Loucy (cell line): ENCODE measurements at regions not wholly inside any gene's neighbourhood (a gene's known extent, or its start where the extent isn't known, plus 50 kb on each side); places are given as distances from the start of the nearest gene placed in this dataset.

Experiments
- H2AFZ ChIP-seq: fragments of 200-600 bp; sonication (generic); 2 replicates; pipeline ENCODE4 v1.6.0; 2016; ENCODE audit warnings: antibody characterized with exemption, mild to moderate bottlenecking, low read length, moderate library complexity
- H3F3A ChIP-seq: fragments of 200-600 bp; 2 replicates; pipeline ENCODE4 v1.6.0; 2016; ENCODE audit warnings: antibody characterized with exemption, low read depth, mild to moderate bottlenecking
- H3K27me3 ChIP-seq: fragments of 200-600 bp; sonication (generic); 2 replicates; pipeline ENCODE4 v1.6.1; 2014; ENCODE audit warnings: low read length, mild to moderate bottlenecking; ENCODE audit not compliant: insufficient read depth, poor library complexity, severe bottlenecking
- H3K36me3 ChIP-seq: fragments of 200-600 bp; sonication (generic); 2 replicates; pipeline ENCODE4 v1.6.1; 2016; ENCODE audit warnings: low read length; ENCODE audit not compliant: insufficient read depth
- H3K4me1 ChIP-seq: fragments of 200-600 bp; sonication (generic); 2 replicates; pipeline ENCODE4 v1.5.1; 2014; ENCODE audit warnings: low read length, mild to moderate bottlenecking; ENCODE audit not compliant: insufficient read depth, poor library complexity, severe bottlenecking
- H3K4me2 ChIP-seq: fragments of 200-600 bp; sonication (generic); 2 replicates; pipeline ENCODE4 v1.6.0; 2014; ENCODE audit warnings: antibody characterized with exemption, low read length, low read depth, mild to moderate bottlenecking; ENCODE audit not compliant: poor library complexity, severe bottlenecking
- H3K4me3 ChIP-seq: fragments of 200-600 bp; sonication (generic); 2 replicates; pipeline ENCODE4 v1.5.1; 2014; ENCODE audit warnings: low read length, mild to moderate bottlenecking, mixed read lengths; ENCODE audit not compliant: poor library complexity, severe bottlenecking
- H3K79me2 ChIP-seq: fragments of 200-600 bp; sonication (generic); 2 replicates; pipeline ENCODE4 v1.6.1; 2014; ENCODE audit warnings: low read length; ENCODE audit not compliant: insufficient read depth
- H3K9ac ChIP-seq: fragments of 200-600 bp; sonication (generic); 2 replicates; pipeline ENCODE4 v1.6.0; 2014; ENCODE audit warnings: mild to moderate bottlenecking, low read depth, low read length, moderate library complexity; ENCODE audit not compliant: poor library complexity, severe bottlenecking
- H3K9me2 ChIP-seq: fragments of 200-600 bp; sonication (generic); replicated peaks from 2 replicates; pipeline ENCODE4 v1.6.1; 2016; ENCODE audit warnings: low read depth, low read length, mixed read lengths
- H3K9me3 ChIP-seq: fragments of 200-600 bp; sonication (generic); 2 replicates; pipeline ENCODE4 v1.6.1; 2014; ENCODE audit warnings: mild to moderate bottlenecking, antibody characterized with exemption, low read length, low read depth; ENCODE audit not compliant: insufficient read depth
- H4K20me1 ChIP-seq: fragments of 200-600 bp; sonication (generic); 2 replicates; pipeline ENCODE4 v1.6.0; 2014; ENCODE audit warnings: antibody characterized with exemption, low read length, mild to moderate bottlenecking; ENCODE audit not compliant: insufficient read depth, poor library complexity, severe bottlenecking
- CTCF ChIP-seq: fragments of 200-600 bp; sonication (generic); conservative IDR thresholded peaks from 2 replicates; pipeline ENCODE4 v1.5.1; 2014; ENCODE audit warnings: mild to moderate bottlenecking, antibody characterized with exemption, low read length
- EZH2phosphoT487 ChIP-seq: fragments of 200-600 bp; IDR thresholded peaks from 2 replicates; pipeline ENCODE4 v1.6.1; 2018; ENCODE audit warnings: antibody characterized with exemption, mild to moderate bottlenecking, moderate library complexity, borderline replicate concordance

GRCh38 chr1:57800376-57800775 is 376.5 kb upstream of the DAB1 start:
- H3K36me3 ChIP-seq: no peaks in the 10 kb centered on the region
- H4K20me1 ChIP-seq: no peaks in the 10 kb centered on the region
- H3K4me3 ChIP-seq: no peak overlapping the region
- H3K9me3 ChIP-seq: no peaks in the 10 kb centered on the region
- H2AFZ ChIP-seq: no peak overlapping the region
- no peaks in the 10 kb centered on the region for H3K9me2 ChIP-seq
- no peaks in the 10 kb centered on the region for H3K79me2 ChIP-seq
- H3K27me3 ChIP-seq: no peaks in the 10 kb centered on the region
- no peak overlapping the region for H3K9ac ChIP-seq
- no peak overlapping the region for H3K4me2 ChIP-seq
- H3K4me1 ChIP-seq: no peaks in the 10 kb centered on the region
- TF ChIP-seq CTCF (no peak), EZH2phosphoT487 (no peak)
- no peaks in the 10 kb centered on the region for H3F3A ChIP-seq

- Histone ChIP-seq H3K4me1 (no peaks in the 10 kb centered on the region), H3K36me3 (no peaks in the 10 kb centered on the region), H4K20me1 (no peaks in the 10 kb centered on the region), H3K9me2 (no peaks in the 10 kb centered on the region), H3K27me3 (no peaks in the 10 kb centered on the region), H3K4me3 (no peak overlapping the region), H3F3A (no peaks in the 10 kb centered on the region), H3K4me2 (no peak overlapping the region), H3K9me3 (no peaks in the 10 kb centered on the region), H3K79me2 (no peaks in the 10 kb centered on the region), H2AFZ (no peak overlapping the region), H3K9ac (no peak overlapping the region)
- no peak for TF ChIP-seq CTCF
- TF ChIP-seq EZH2phosphoT487: no peak
Observed at GRCh38 chr1:57799490-57800115, 375.7 kb upstream of the DAB1 start.

- Histone ChIP-seq H2AFZ (no peak overlapping the region), H3K27me3 (no peaks in the 10 kb centered on the region), H3K4me3 (no peak overlapping the region), H3K4me1 (no peaks in the 10 kb centered on the region), H3K36me3 (no peaks in the 10 kb centered on the region), H3K79me2 (no peaks in the 10 kb centered on the region), H3K4me2 (no peak overlapping the region), H4K20me1 (no peaks in the 10 kb centered on the region), H3K9me3 (no peaks in the 10 kb centered on the region), H3K9ac (no peak overlapping the region), H3F3A (no peaks in the 10 kb centered on the region), H3K9me2 (no peaks in the 10 kb centered on the region)
- TF ChIP-seq EZH2phosphoT487: no peak
- no peak for TF ChIP-seq CTCF
Observed at GRCh38 chr1:57798543-57798942, 374.7 kb upstream of the DAB1 start.
